22Rv1 (cell line): ENCODE measurements at regions not wholly inside any gene's neighbourhood (a gene's known extent, or its start where the extent isn't known, plus 50 kb on each side); places are given as distances from the start of the nearest gene placed in this dataset.

Experiments
- H3K27ac ChIP-seq: fragments of 450-650 bp; 2 replicates; pipeline ENCODE4 v1.5.1; 2017
- ZFX ChIP-seq: fragments of 450-650 bp; IDR thresholded peaks from 2 replicates; pipeline ENCODE4 v1.6.1; 2017; ENCODE audit warnings: antibody characterized with exemption, borderline replicate concordance
- TF ChIP-seq, protein P1 (sequence below): fragments of 450-650 bp; IDR thresholded peaks from 2 replicates; pipeline ENCODE4 v1.5.1; 2017; ENCODE audit warnings: mild to moderate bottlenecking

DNA sequence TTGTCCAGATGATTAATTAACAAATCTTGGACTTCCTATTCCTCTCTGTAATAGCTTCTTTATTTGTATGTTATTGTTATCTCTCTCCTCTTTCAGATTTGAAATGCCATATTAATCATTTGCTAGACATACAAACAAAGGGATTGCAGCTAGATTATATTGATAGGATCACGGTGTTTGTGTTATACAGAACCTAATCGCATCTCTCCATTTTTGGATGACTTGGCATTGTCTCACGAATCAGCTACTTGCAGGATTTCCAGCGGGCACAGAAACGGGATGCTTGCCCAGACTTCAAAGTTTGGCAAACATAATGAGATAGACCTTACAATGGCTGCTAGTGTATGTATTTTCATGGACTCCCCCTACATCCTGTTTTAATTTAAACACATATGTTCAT lies 368.1 kb downstream of the TLE4 start:
- no peak for TF ChIP-seq ZFX
- TF ChIP-seq, protein P1, sequence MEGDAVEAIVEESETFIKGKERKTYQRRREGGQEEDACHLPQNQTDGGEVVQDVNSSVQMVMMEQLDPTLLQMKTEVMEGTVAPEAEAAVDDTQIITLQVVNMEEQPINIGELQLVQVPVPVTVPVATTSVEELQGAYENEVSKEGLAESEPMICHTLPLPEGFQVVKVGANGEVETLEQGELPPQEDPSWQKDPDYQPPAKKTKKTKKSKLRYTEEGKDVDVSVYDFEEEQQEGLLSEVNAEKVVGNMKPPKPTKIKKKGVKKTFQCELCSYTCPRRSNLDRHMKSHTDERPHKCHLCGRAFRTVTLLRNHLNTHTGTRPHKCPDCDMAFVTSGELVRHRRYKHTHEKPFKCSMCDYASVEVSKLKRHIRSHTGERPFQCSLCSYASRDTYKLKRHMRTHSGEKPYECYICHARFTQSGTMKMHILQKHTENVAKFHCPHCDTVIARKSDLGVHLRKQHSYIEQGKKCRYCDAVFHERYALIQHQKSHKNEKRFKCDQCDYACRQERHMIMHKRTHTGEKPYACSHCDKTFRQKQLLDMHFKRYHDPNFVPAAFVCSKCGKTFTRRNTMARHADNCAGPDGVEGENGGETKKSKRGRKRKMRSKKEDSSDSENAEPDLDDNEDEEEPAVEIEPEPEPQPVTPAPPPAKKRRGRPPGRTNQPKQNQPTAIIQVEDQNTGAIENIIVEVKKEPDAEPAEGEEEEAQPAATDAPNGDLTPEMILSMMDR, result no peak
- H3K27ac ChIP-seq, result peak overlapping the region; percentile 46

- no peak overlapping the region for H3K27ac ChIP-seq
- no peak for TF ChIP-seq ZFX
- TF ChIP-seq, protein P1, result no peak
Observed at GRCh38 chr9:79936336-79936735, 364.6 kb downstream of the TLE4 start.

DNA sequence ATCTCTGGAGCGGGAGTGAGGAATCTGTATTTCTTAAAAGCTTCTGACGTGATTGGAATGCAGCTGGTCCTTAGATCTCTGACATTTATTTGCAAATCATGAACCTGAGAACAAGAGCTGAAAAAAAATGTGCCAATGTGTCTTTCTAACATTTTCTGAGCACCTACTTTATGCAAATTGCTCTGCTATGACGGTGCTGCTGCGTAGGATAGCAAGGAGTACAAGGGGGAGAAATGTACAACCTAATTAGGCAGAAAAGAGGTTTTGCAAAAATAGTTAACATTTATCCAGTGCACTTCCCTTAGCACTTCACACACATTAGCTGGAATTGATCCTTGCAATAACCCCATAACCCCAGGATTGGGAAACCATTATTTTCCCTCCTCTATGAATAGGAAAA lies 357.5 kb downstream of the TLE4 start:
- no peak overlapping the region for H3K27ac ChIP-seq
- TF ChIP-seq ZFX, result no peak
- TF ChIP-seq, protein P1, result no peak

- TF ChIP-seq, protein P1, result no peak
- TF ChIP-seq ZFX, result no peak
- no peak overlapping the region for H3K27ac ChIP-seq
Observed at GRCh38 chr9:79928661-79929223, 357.0 kb downstream of the TLE4 start.

GRCh38 chr9:79925326-79925725 lies 353.6 kb downstream of the TLE4 start:
- no peak for TF ChIP-seq ZFX
- TF ChIP-seq, protein P1, result no peak
- no peak overlapping the region for H3K27ac ChIP-seq

DNA sequence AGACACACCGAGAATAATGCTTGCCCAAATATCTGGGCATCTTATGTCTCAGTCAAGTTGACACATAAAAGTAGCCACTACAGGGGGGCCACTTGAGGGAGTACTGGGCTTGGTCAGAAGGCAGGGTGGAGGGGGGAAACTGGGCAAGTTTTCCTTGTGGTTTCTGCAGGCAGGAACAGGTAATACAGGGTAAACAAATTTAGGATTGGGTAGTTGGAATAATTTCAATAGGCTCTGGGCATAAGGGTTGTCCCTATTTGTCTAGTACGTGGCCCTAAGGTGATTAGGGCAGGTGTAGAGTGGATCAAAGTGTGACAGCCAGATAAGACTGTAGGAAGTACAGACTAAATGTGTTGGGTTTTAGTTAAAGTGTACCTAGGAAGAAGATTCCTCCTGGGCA lies 353.1 kb downstream of the TLE4 start:
- TF ChIP-seq, protein P1, result no peak
- TF ChIP-seq ZFX, result no peak
- H3K27ac ChIP-seq, result no peak overlapping the region

GRCh38 chr9:79917421-79917820 lies 345.7 kb downstream of the TLE4 start:
- TF ChIP-seq ZFX, result no peak
- TF ChIP-seq, protein P1, result no peak
- no peak overlapping the region for H3K27ac ChIP-seq
